CD14-positive monocyte (primary cell): ENCODE measurements at regions not wholly inside any gene's neighbourhood (a gene's known extent, or its start where the extent isn't known, plus 50 kb on each side); places are given as distances from the start of the nearest gene placed in this dataset.

Experiments used
- DNase-seq, 3 donors: peaks; one replicate each; pipeline ENCODE4 v3.0.0-alpha.2; 2011 to 2022
- H2AFZ ChIP-seq: 2 replicates; pipeline ENCODE4 v1.6.0; 2012; ENCODE audit warnings: mild to moderate bottlenecking, low read depth, low read length, inconsistent platforms; ENCODE audit not compliant: insufficient read depth, poor library complexity, severe bottlenecking
- H3K27ac ChIP-seq, 2 donors: 1 replicate in 1 of 2; 2 replicates in 1 of 2; pipeline ENCODE4 v1.5.1; 2012 to 2013; ENCODE audit warnings: low read length in 2 of 2, control low read depth in 1 of 2, inconsistent platforms in 1 of 2, low read depth in 1 of 2, mild to moderate bottlenecking in 1 of 2
- H3K27me3 ChIP-seq, 2 donors: one replicate each; pipeline versions ENCODE4 v1.6.0 to v1.6.1; 2011 to 2013; ENCODE audit warnings: low read length in 2 of 2; ENCODE audit not compliant: control insufficient read depth in 2 of 2, insufficient read depth in 2 of 2
- H3K36me3 ChIP-seq, 2 donors: replicated peaks in 1 of 2; 1 replicate in 1 of 2; 2 replicates in 1 of 2; pipeline versions ENCODE4 v1.5.1 to v1.6.1; 2012 to 2013; ENCODE audit warnings: low read length in 2 of 2, control low read depth in 1 of 2, inconsistent platforms in 1 of 2, mild to moderate bottlenecking in 1 of 2; ENCODE audit not compliant: insufficient read depth in 2 of 2, control insufficient read depth in 1 of 2
- H3K4me1 ChIP-seq, 2 donors: 1 replicate in 1 of 2; 2 replicates in 1 of 2; pipeline versions ENCODE4 v1.5.1 to v1.6.1; 2012 to 2013; ENCODE audit warnings: low read length in 2 of 2, control low read depth in 1 of 2, inconsistent platforms in 1 of 2, mild to moderate bottlenecking in 1 of 2, moderate library complexity in 1 of 2; ENCODE audit not compliant: insufficient read depth in 2 of 2, control insufficient read depth in 1 of 2
- H3K4me2 ChIP-seq: replicated peaks from 2 replicates; pipeline ENCODE3; 2012; ENCODE audit warnings: low read length, moderate library complexity, mild to moderate bottlenecking; ENCODE audit not compliant: poor library complexity, severe bottlenecking; ENCODE audit errors: extremely low read depth
- H3K4me3 ChIP-seq, 3 experiments: fragments of 200-600 bp in 1 of 3; sonication (generic) in 1 of 3; replicated peaks in 1 of 3; 1 replicate in 2 of 3; 2 replicates in 1 of 3; pipeline ENCODE4 v1.5.1; 2011 to 2013; ENCODE audit warnings: low read length in 3 of 3, mild to moderate bottlenecking in 3 of 3, control low read depth in 2 of 3, low read depth in 2 of 3, inconsistent platforms in 1 of 3, moderate library complexity in 1 of 3
- H3K79me2 ChIP-seq: 2 replicates; pipeline ENCODE4 v1.6.0; 2012; ENCODE audit warnings: mild to moderate bottlenecking, control low read depth, inconsistent platforms, low read length, moderate library complexity; ENCODE audit not compliant: insufficient read depth
- H3K9ac ChIP-seq: 2 replicates; pipeline ENCODE4 v1.6.0; 2017; ENCODE audit warnings: low read length, mild to moderate bottlenecking; ENCODE audit not compliant: insufficient read depth, poor library complexity, severe bottlenecking
- H3K9me3 ChIP-seq, 2 donors: replicated peaks in 1 of 2; 1 replicate in 1 of 2; 2 replicates in 1 of 2; pipeline versions ENCODE4 v1.5.1 to v1.6.1; 2012 to 2013; ENCODE audit warnings: low read length in 2 of 2, control low read depth in 1 of 2; ENCODE audit not compliant: control insufficient read depth in 1 of 2, insufficient read depth in 1 of 2
- H4K20me1 ChIP-seq: 2 replicates; pipeline ENCODE4 v1.6.0; 2012; ENCODE audit warnings: mild to moderate bottlenecking, low read length, control low read depth, moderate library complexity; ENCODE audit not compliant: insufficient read depth
- H3K27ac Mint-ChIP-seq, 7 donors: one replicate each; pipeline ENCODE4 v1.8.0; 2020; ENCODE audit warnings: mild to moderate bottlenecking in 7 of 7, mixed read lengths in 7 of 7, moderate library complexity in 6 of 7, inconsistent platforms in 2 of 7
- H3K27me3 Mint-ChIP-seq, 3 donors: one replicate each; pipeline ENCODE4 v1.8.0; 2021 to 2022; ENCODE audit warnings: low read depth in 3 of 3, mild to moderate bottlenecking in 3 of 3, mixed read lengths in 3 of 3, moderate library complexity in 3 of 3, inconsistent platforms in 1 of 3
- H3K36me3 Mint-ChIP-seq, 2 donors: one replicate each; pipeline ENCODE4 v1.8.0; 2020; ENCODE audit warnings: mixed read lengths in 2 of 2, inconsistent platforms in 1 of 2, mild to moderate bottlenecking in 1 of 2
- H3K4me1 Mint-ChIP-seq: one replicate; pipeline ENCODE4 v1.8.0; 2020; ENCODE audit warnings: mild to moderate bottlenecking, mixed read lengths
- H3K4me3 Mint-ChIP-seq, 2 donors: one replicate each; pipeline ENCODE4 v1.8.0; 2020; ENCODE audit warnings: mild to moderate bottlenecking in 2 of 2, mixed read lengths in 2 of 2, moderate library complexity in 1 of 2
- H3K9me3 Mint-ChIP-seq, 7 donors: one replicate each; pipeline ENCODE4 v1.8.0; 2020 to 2022; ENCODE audit warnings: mixed read lengths in 7 of 7, mild to moderate bottlenecking in 6 of 7, moderate library complexity in 6 of 7, inconsistent platforms in 2 of 7
- WGBS: methylation state at CpG from one replicate; pipeline ENCODE4 v1.1.5; 2013; ENCODE audit warnings: missing lambda C conversion rate; ENCODE audit not compliant: insufficient coverage; 5-methylcytosine and 5-hydroxymethylcytosine counted together
- intact Hi-C, 2 donors: fragments of 100-400 bp; cut with micrococcal nuclease; formaldehyde crosslinking; loops; one replicate each; pipeline versions ENCODE4 v1.15.0 to v1.15.1; 2023
- TF ChIP-seq, protein P1 (sequence below): fragments of 200-600 bp; IDR thresholded peaks from one replicate; pipeline ENCODE4 v1.8.0; 2022; ENCODE audit warnings: antibody characterized with exemption, mild to moderate bottlenecking

DNA sequence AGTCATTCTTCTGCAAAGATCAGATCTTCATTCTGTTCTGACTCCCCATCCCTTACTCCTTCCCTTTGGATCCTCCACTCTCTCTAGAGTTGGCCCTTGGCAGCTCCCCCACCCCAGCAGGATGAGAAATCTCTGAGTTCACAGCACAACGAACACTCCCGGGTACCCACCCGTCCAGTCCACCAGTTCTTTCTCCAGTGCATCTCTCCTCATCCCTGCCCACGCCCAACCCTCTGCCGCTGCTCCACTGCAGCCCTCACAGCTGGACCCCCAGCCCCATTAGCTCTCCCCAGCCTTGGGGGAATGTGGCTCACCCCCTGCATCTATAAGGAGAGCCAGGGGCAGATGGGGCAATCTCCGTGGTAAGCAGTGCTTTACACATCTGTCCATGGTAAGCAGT is 125.7 kb downstream of the MATN1 start:
- Mint-ChIP-seq H3K4me3 (no peak overlapping the region), H3K36me3 (no peaks in the 10 kb centered on the region), H3K4me1 (no peaks in the 10 kb centered on the region), H3K27me3 (peaks cover 7 to 12% (median 8%) of the 10 kb centered on the region in 3 donors), H3K27ac (no peak overlapping the region), H3K9me3 (peaks cover 0 to 6% (median 3%) of the 10 kb centered on the region in 7 donors)
- intact Hi-C loops = no loop called here
- no peaks in the 10 kb centered on the region for H3K79me2 ChIP-seq
- no peak for DNase-seq
- WGBS = 74% methylated on average over 6 of the region's 6 CpGs
- no peaks in the 10 kb centered on the region for H4K20me1 ChIP-seq
- TF ChIP-seq, protein P1, sequence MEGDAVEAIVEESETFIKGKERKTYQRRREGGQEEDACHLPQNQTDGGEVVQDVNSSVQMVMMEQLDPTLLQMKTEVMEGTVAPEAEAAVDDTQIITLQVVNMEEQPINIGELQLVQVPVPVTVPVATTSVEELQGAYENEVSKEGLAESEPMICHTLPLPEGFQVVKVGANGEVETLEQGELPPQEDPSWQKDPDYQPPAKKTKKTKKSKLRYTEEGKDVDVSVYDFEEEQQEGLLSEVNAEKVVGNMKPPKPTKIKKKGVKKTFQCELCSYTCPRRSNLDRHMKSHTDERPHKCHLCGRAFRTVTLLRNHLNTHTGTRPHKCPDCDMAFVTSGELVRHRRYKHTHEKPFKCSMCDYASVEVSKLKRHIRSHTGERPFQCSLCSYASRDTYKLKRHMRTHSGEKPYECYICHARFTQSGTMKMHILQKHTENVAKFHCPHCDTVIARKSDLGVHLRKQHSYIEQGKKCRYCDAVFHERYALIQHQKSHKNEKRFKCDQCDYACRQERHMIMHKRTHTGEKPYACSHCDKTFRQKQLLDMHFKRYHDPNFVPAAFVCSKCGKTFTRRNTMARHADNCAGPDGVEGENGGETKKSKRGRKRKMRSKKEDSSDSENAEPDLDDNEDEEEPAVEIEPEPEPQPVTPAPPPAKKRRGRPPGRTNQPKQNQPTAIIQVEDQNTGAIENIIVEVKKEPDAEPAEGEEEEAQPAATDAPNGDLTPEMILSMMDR = no peak
- no peaks in the 10 kb centered on the region for H3K27me3 ChIP-seq
- no peak overlapping the region for H3K9ac ChIP-seq
- H2AFZ ChIP-seq = no peak overlapping the region
- no peaks in the 10 kb centered on the region for H3K4me1 ChIP-seq
- H3K36me3 ChIP-seq = no peaks in the 10 kb centered on the region
- no peaks in the 10 kb centered on the region for H3K9me3 ChIP-seq
- H3K27ac ChIP-seq = no peak overlapping the region
- no peak overlapping the region for H3K4me2 ChIP-seq
- H3K4me3 ChIP-seq = no peak overlapping the region

- Histone ChIP-seq H3K4me3 (no peak overlapping the region), H3K27ac (no peak overlapping the region), H3K4me2 (no peak overlapping the region), H4K20me1 (no peaks in the 10 kb centered on the region), H3K79me2 (no peaks in the 10 kb centered on the region), H2AFZ (no peak overlapping the region), H3K36me3 (no peaks in the 10 kb centered on the region), H3K27me3 (no peaks in the 10 kb centered on the region), H3K9me3 (no peaks in the 10 kb centered on the region), H3K9ac (no peak overlapping the region), H3K4me1 (no peaks in the 10 kb centered on the region)
- no peak for DNase-seq
- Mint-ChIP-seq H3K36me3 (no peaks in the 10 kb centered on the region), H3K9me3 (peaks cover 0 to 9% (median 4%) of the 10 kb centered on the region in 7 donors), H3K4me3 (no peak overlapping the region), H3K27me3 (peaks cover 8 to 12% (median 9%) of the 10 kb centered on the region in 3 donors), H3K4me1 (no peaks in the 10 kb centered on the region), H3K27ac (no peak overlapping the region)
- 96% methylated on average over 5 of the region's 6 CpGs for WGBS
- intact Hi-C loops = no loop called here
- TF ChIP-seq, protein P1 = no peak
Measured at GRCh38 chr1:30596891-30597290, 126.5 kb downstream of the MATN1 start.
